IMR-90 (cell line): ENCODE measurements at regions not wholly inside any gene's neighbourhood (a gene's known extent, or its start where the extent isn't known, plus 50 kb on each side); places are given as distances from the start of the nearest gene placed in this dataset.

Experiments used
- ATAC-seq: fragments of 200-7000 bp; cut with Tn5 transposase; 2 replicates; pipeline ENCODE4 v1.9.1; 2020; ENCODE audit warnings: low read depth, mild to moderate bottlenecking, moderate library complexity
- BruUV-seq: library from RNA; stranded (reverse); fragments of 400-500 nt; replicated peaks from 2 replicates; lab custom pipeline; 2021; lab: Mats Ljungman, UMichigan
- CTCF ChIA-PET: fragments of 300-600 bp; formaldehyde crosslinking; extraction: SDS; loops from one replicate; lab custom pipeline; 2021; ENCODE audit warnings: antibody characterized with exemption; lab: Yijun Ruan, JAX
- POLR2A ChIA-PET: fragments of 300-600 bp; sonication (Branson Sonifier 250); formaldehyde crosslinking; loops from one replicate; lab custom pipeline; 2022; ENCODE audit warnings: antibody characterized with exemption; ENCODE audit not compliant: unreplicated experiment; lab: Charles Lee
- DNase-seq: peaks from one replicate; pipeline ENCODE4 v3.0.0; 2013
- H2AFZ ChIP-seq: replicated peaks from 2 replicates; pipeline ENCODE3; 2013; ENCODE audit warnings: low read length, mild to moderate bottlenecking; ENCODE audit not compliant: poor library complexity
- H2AK5ac ChIP-seq: 2 replicates; pipeline ENCODE4 v1.6.1; 2013; ENCODE audit warnings: low read depth, low read length, inconsistent platforms
- H2AK9ac ChIP-seq: replicated peaks from 2 replicates; pipeline ENCODE3; 2013; ENCODE audit warnings: mild to moderate bottlenecking, low read depth, low read length, moderate library complexity; ENCODE audit not compliant: poor library complexity
- H2BK120ac ChIP-seq: 2 replicates; pipeline ENCODE4 v1.6.1; 2013; ENCODE audit warnings: low read depth, low read length, inconsistent platforms
- H2BK15ac ChIP-seq: 3 replicates; pipeline ENCODE4 v1.6.1; 2013; ENCODE audit warnings: low read depth, low read length, inconsistent platforms
- H2BK20ac ChIP-seq: 2 replicates; pipeline ENCODE4 v1.6.1; 2013; ENCODE audit warnings: low read depth, mild to moderate bottlenecking, inconsistent platforms, low read length, moderate library complexity
- H2BK5ac ChIP-seq: 2 replicates; pipeline ENCODE4 v1.6.1; 2013; ENCODE audit warnings: mild to moderate bottlenecking, low read depth, low read length, inconsistent platforms; ENCODE audit not compliant: poor library complexity, severe bottlenecking
- H3K14ac ChIP-seq: replicated peaks from 2 replicates; pipeline ENCODE4 v1.6.1; 2013; ENCODE audit warnings: low read depth, low read length, inconsistent platforms
- H3K18ac ChIP-seq: 2 replicates; pipeline ENCODE4 v1.6.1; 2013; ENCODE audit warnings: low read depth, low read length, control low read depth
- H3K23ac ChIP-seq: 2 replicates; pipeline ENCODE4 v1.6.1; 2013; ENCODE audit warnings: low read depth, low read length, inconsistent platforms
- H3K27ac ChIP-seq: 2 replicates; pipeline ENCODE4 v1.5.1; 2013; ENCODE audit warnings: mild to moderate bottlenecking, control low read depth, low read length; ENCODE audit not compliant: insufficient read depth
- H3K27me3 ChIP-seq: 2 replicates; pipeline ENCODE4 v1.6.1; 2013; ENCODE audit warnings: low read length; ENCODE audit not compliant: control insufficient read depth, insufficient read depth
- H3K36me3 ChIP-seq: 2 replicates; pipeline ENCODE4 v1.6.1; 2013; ENCODE audit warnings: low read length, mixed read lengths; ENCODE audit not compliant: control insufficient read depth, insufficient read depth
- H3K4ac ChIP-seq: 2 replicates; pipeline ENCODE4 v1.6.1; 2013; ENCODE audit warnings: low read depth, low read length, inconsistent platforms
- H3K4me1 ChIP-seq: 2 replicates; pipeline ENCODE4 v1.6.1; 2013; ENCODE audit warnings: low read length, mixed read lengths; ENCODE audit not compliant: control insufficient read depth, insufficient read depth
- H3K4me2 ChIP-seq: 2 replicates; pipeline ENCODE4 v1.6.1; 2013; ENCODE audit warnings: low read depth, mild to moderate bottlenecking, control low read depth, low read length, moderate library complexity
- H3K4me3 ChIP-seq: 2 replicates; pipeline ENCODE4 v1.5.1; 2013; ENCODE audit warnings: low read depth, mild to moderate bottlenecking, control low read depth, low read length, moderate library complexity; ENCODE audit not compliant: insufficient read depth
- H3K56ac ChIP-seq: 2 replicates; pipeline ENCODE4 v1.6.1; 2013; ENCODE audit warnings: low read length, inconsistent platforms; ENCODE audit not compliant: insufficient read depth; ENCODE audit errors: extremely low read depth
- H3K79me1 ChIP-seq, 2 experiments: 2 replicates each; pipeline ENCODE4 v1.6.1; 2013; ENCODE audit warnings: low read length in 2 of 2, inconsistent platforms in 1 of 2, low read depth in 1 of 2
- H3K9ac ChIP-seq: 2 replicates; pipeline ENCODE4 v1.6.1; 2013; ENCODE audit warnings: low read depth, low read length, control low read depth
- H3K9me1 ChIP-seq: 2 replicates; pipeline ENCODE4 v1.6.1; 2013; ENCODE audit warnings: low read length, inconsistent platforms; ENCODE audit not compliant: insufficient read depth
- H3K9me3 ChIP-seq: 2 replicates; pipeline ENCODE4 v1.6.1; 2013; ENCODE audit warnings: low read length; ENCODE audit not compliant: control insufficient read depth, insufficient read depth
- H4K20me1 ChIP-seq: 2 replicates; pipeline ENCODE4 v1.6.1; 2013; ENCODE audit warnings: low read length, inconsistent platforms; ENCODE audit not compliant: insufficient read depth
- H4K5ac ChIP-seq: 2 replicates; pipeline ENCODE4 v1.6.1; 2013; ENCODE audit warnings: mild to moderate bottlenecking, low read depth, low read length, control low read depth
- H4K8ac ChIP-seq, 2 experiments: 2 replicates each; pipeline ENCODE4 v1.6.1; 2013; ENCODE audit warnings: low read depth in 2 of 2, low read length in 2 of 2, control low read depth in 1 of 2, inconsistent platforms in 1 of 2
- H4K91ac ChIP-seq: 2 replicates; pipeline ENCODE4 v1.6.1; 2013; ENCODE audit warnings: low read depth, low read length, inconsistent platforms; ENCODE audit not compliant: insufficient read depth
- CEBPB ChIP-seq: IDR thresholded peaks from 2 replicates; pipeline ENCODE4 v1.6.1; 2012; ENCODE audit warnings: low read depth, low read length, improper control_type of control experiment
- CHD1 ChIP-seq: IDR thresholded peaks from 2 replicates; pipeline ENCODE4 v1.6.1; 2012; ENCODE audit warnings: low read depth, low read length, improper control_type of control experiment
- CTCF ChIP-seq: conservative IDR thresholded peaks from 2 replicates; pipeline ENCODE4 v1.5.1; 2012; ENCODE audit warnings: mild to moderate bottlenecking, low read depth, low read length, improper control_type of control experiment
- FOS ChIP-seq: fragments of 150-350 bp; IDR thresholded peaks from 2 replicates; pipeline ENCODE4 v1.6.1; 2016; ENCODE audit warnings: low read depth, low read length
- MAFK ChIP-seq: IDR thresholded peaks from 2 replicates; pipeline ENCODE4 v1.6.1; 2012; ENCODE audit warnings: low read depth, low read length, improper control_type of control experiment
- MXI1 ChIP-seq: IDR thresholded peaks from 2 replicates; pipeline ENCODE4 v1.6.1; 2012; ENCODE audit warnings: low read depth, mild to moderate bottlenecking, low read length, moderate library complexity, borderline replicate concordance
- RFX5 ChIP-seq: IDR thresholded peaks from 2 replicates; pipeline ENCODE4 v1.8.0; 2012; ENCODE audit warnings: low read depth, mild to moderate bottlenecking, low read length, moderate library complexity
- SMC3 ChIP-seq: fragments of 150-350 bp; IDR thresholded peaks from 2 replicates; pipeline ENCODE4 v1.6.1; 2016; ENCODE audit warnings: low read depth, mild to moderate bottlenecking, antibody characterized with exemption, low read length, moderate library complexity
- USF2 ChIP-seq: fragments of 150-350 bp; IDR thresholded peaks from 2 replicates; pipeline ENCODE4 v1.6.1; 2017; ENCODE audit warnings: mild to moderate bottlenecking, antibody characterized with exemption, low read length, low read depth
- WGBS, 2 experiments: methylation state at CpG; one replicate each; pipeline versions ENCODE4 v1.1.5 to v1.1.7; 2013; ENCODE audit warnings: missing lambda C conversion rate in 2 of 2; ENCODE audit not compliant: insufficient read length in 1 of 2; ENCODE audit errors: extremely low coverage in 2 of 2; 5-methylcytosine and 5-hydroxymethylcytosine counted together
- dilution Hi-C: fragments of 300-500 bp; cut with HindIII; formaldehyde crosslinking; loops from one replicate; pipeline ENCODE4 v1.14.3; 2018; ENCODE audit warnings: low sequenced_read_pairs; ENCODE audit not compliant: unreplicated experiment
- in situ Hi-C: fragments of 300-500 bp; cut with MboI; formaldehyde crosslinking; loops from 3 replicates; pipeline ENCODE4 v1.14.3; 2019; ENCODE audit warnings: low sequenced_read_pairs, inconsistent platforms, mixed read lengths
- intact Hi-C: fragments of 100-400 bp; cut with micrococcal nuclease; formaldehyde crosslinking; loops from 2 replicates; pipeline ENCODE4 v1.10.0; 2022

GRCh38 chr5:92979716-92980115, 601.3 kb downstream of the NR2F1-AS1 start:
- Histone ChIP-seq H3K23ac (no peak overlapping the region), H3K27me3 (no peaks in the 10 kb centered on the region), H2AK9ac (no peak overlapping the region), H3K4ac (no peak overlapping the region), H2AK5ac (no peak overlapping the region; the same call in 1 of the 2 replicates), H2BK120ac (no peak overlapping the region), H3K14ac (no peak overlapping the region; the same call in 1 of the 2 replicates), H4K91ac (no peak overlapping the region), H3K4me2 (no peak overlapping the region), H4K20me1 (no peaks in the 10 kb centered on the region), H4K5ac (no peak overlapping the region), H3K9me1 (no peaks in the 10 kb centered on the region), H3K79me1 (no peaks in the 10 kb centered on the region), H3K4me1 (peaks cover 2% of the 10 kb centered on the region; the same call in 1 of the 2 replicates), H2BK20ac (no peak overlapping the region), H2AFZ (no peak overlapping the region), H2BK15ac (no peak overlapping the region), H3K9ac (no peak overlapping the region), H4K8ac (peak overlapping the region; percentile 29 to 68; a peak in 2 of 4 replicates), H3K36me3 (no peaks in the 10 kb centered on the region), H3K4me3 (no peak overlapping the region), H3K56ac (no peak overlapping the region), H3K27ac (no peak overlapping the region), H2BK5ac (no peak overlapping the region), H3K18ac (peak overlapping the region; percentile 81; the same call in 1 of the 2 replicates), H3K9me3 (no peaks in the 10 kb centered on the region)
- ChIA-PET CTCF (no interaction called here), POLR2A (no interaction called here)
- BruUV-seq: no TSS peak
- DNase-seq (no peak), ATAC-seq (no peak)
- WGBS, 2 experiments: no CpG with 5 or more reads among the region's 1 CpG
- dilution Hi-C loops: no loop called here
- intact Hi-C loops: no loop called here
- TF ChIP-seq CEBPB (no peak), MAFK (no peak), MXI1 (no peak), CHD1 (no peak), CTCF (no peak), FOS (no peak), USF2 (no peak), RFX5 (no peak), SMC3 (no peak)
- in situ Hi-C loops: no loop called here
